DMS53 (cell line): ENCODE measurements at regions not wholly inside any gene's neighbourhood (a gene's known extent, or its start where the extent isn't known, plus 50 kb on each side); places are given as distances from the start of the nearest gene placed in this dataset.
"Not testable (repeated sequence)": the region's sequence is repeated elsewhere in the genome, so short reads cannot be mapped to it uniquely, and the experiment has no call there.

Source experiments
- DNase-seq: peaks from one replicate; lab custom pipeline; 2025; lab: John Stamatoyannopoulos, UW

- no peak for DNase-seq
Measured at GRCh38 chr13:71382285-71382684, 484.7 kb downstream of the DACH1 start.

- no peak for DNase-seq
Measured at GRCh38 chr13:71380191-71380590, 486.8 kb downstream of the DACH1 start.

GRCh38 chr13:71378961-71379905 lies 487.8 kb downstream of the DACH1 start:
- no peak for DNase-seq

GRCh38 chr13:71374471-71375049 lies 492.4 kb downstream of the DACH1 start:
- no peak for DNase-seq

- DNase-seq = no peak
Measured at GRCh38 chr13:71368336-71368735, 498.7 kb downstream of the DACH1 start.

GRCh38 chr13:71360041-71360440 lies 507.0 kb downstream of the DACH1 start:
- DNase-seq = no peak

GRCh38 chr13:71359641-71360040 lies 507.4 kb downstream of the DACH1 start:
- no peak for DNase-seq

GRCh38 chr13:71358218-71358617 lies 508.8 kb downstream of the DACH1 start:
- no peak for DNase-seq

GRCh38 chr13:71355010-71355409 lies 512.0 kb downstream of the DACH1 start:
- no peak for DNase-seq

- no peak for DNase-seq
Measured at GRCh38 chr13:71350886-71351285, 516.1 kb downstream of the DACH1 start.

- not testable (repeated sequence) for DNase-seq
Measured at GRCh38 chr13:71345856-71346255, 521.1 kb downstream of the DACH1 start.

- no peak for DNase-seq
Measured at GRCh38 chr13:71339736-71340135, 527.3 kb downstream of the DACH1 start.

GRCh38 chr13:71339005-71339404 lies 528.0 kb downstream of the DACH1 start:
- no peak for DNase-seq

GRCh38 chr13:71338070-71338469 lies 528.9 kb downstream of the DACH1 start:
- DNase-seq = no peak

GRCh38 chr13:71327266-71327665 lies 539.7 kb downstream of the DACH1 start:
- no peak for DNase-seq

- DNase-seq = no peak
Measured at GRCh38 chr13:71325556-71325955, 541.4 kb downstream of the DACH1 start.

GRCh38 chr13:71323266-71323665 lies 543.7 kb downstream of the DACH1 start:
- no peak for DNase-seq

- peak; percentile 34 for DNase-seq
Measured at GRCh38 chr13:71320452-71320851, 546.6 kb downstream of the DACH1 start.

- DNase-seq = peak; percentile 2
Measured at GRCh38 chr13:71316792-71317363, 550.1 kb downstream of the DACH1 start.

GRCh38 chr13:71312923-71313322 lies 554.1 kb downstream of the DACH1 start:
- no peak for DNase-seq

GRCh38 chr13:71309905-71310304 lies 557.1 kb downstream of the DACH1 start:
- DNase-seq = no peak

GRCh38 chr13:71306821-71307220 lies 560.2 kb downstream of the DACH1 start:
- DNase-seq = no peak

GRCh38 chr13:71304861-71305260 lies 562.1 kb downstream of the DACH1 start:
- DNase-seq = no peak
